Hematopoietic multipotent progenitor cell (in vitro differentiated cells): ENCODE measurements at regions not wholly inside any gene's neighbourhood (a gene's known extent, or its start where the extent isn't known, plus 50 kb on each side); places are given as distances from the start of the nearest gene placed in this dataset.
"Not testable (repeated sequence)": the region's sequence is repeated elsewhere in the genome, so short reads cannot be mapped to it uniquely, and the experiment has no call there.

Source experiments
- DNase-seq, 3 donors: peaks; one replicate each; pipeline ENCODE4 v3.0.0-alpha.2; 2011 to 2015; ENCODE audit warnings: low read depth in 2 of 3, low spot score in 2 of 3

DNA sequence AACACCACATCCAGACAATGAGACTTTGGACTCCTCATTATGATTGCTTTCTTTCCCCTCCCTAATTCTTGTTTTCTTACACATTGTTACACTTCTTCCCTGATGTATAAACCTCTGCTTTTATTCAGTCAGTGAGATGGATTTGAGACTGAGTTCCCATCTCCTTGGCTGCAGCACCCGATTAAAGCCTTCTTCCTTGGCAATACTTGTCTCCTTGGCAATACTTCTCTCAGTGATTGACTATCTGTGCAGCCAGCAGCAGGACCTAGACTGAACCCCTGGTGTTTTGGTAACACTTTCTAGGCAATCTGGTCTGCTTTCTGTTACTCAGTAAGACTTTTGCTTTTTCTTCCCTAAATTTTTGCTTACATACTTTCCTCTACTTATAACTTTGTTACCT lies 492.8 kb upstream of the SMC2 start:
- DNase-seq = no peak

DNA sequence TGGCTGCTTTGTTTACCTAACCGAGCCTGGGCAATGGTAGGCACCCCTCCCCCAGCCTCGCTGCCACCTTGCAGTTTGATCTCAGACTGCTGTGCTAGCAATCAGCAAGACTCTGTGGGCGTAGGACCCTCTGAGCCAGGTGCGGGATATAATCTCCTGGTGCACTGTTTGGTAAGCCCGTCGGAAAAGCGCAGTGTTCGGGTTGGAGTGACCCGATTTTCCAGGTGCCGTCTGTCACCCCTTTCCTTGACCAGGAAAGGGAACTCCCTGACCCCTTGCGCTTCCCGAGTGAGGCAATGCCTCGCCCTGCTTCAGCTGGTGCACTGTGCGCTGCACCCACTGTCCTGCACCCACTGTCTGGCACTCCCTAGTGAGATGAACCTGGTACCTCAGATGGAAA lies 482.2 kb upstream of the SMC2 start:
- DNase-seq = not testable (repeated sequence)

DNA sequence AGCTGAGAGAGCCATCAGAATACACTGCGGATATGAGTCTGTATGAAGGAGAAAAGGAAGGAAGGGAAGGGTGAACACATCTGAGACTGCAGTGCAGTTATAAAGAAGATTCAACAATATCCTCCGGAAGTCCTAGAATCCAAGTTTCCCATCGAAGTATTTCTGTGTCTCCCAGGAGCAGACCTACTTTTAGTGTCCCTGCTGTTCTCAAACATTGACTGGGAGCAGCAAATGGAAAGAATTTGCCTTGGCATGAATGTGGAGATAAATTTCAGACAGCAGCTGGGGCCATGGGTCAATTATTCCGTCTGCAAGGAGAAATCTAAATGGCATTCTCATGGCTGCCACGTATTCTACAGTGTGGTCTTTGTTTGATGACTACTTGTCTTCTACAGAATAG lies 478.1 kb upstream of the SMC2 start:
- no peak for DNase-seq

- DNase-seq = no peak
Measured at GRCh38 chr9:103617046-103617445, 477.1 kb upstream of the SMC2 start.

DNA sequence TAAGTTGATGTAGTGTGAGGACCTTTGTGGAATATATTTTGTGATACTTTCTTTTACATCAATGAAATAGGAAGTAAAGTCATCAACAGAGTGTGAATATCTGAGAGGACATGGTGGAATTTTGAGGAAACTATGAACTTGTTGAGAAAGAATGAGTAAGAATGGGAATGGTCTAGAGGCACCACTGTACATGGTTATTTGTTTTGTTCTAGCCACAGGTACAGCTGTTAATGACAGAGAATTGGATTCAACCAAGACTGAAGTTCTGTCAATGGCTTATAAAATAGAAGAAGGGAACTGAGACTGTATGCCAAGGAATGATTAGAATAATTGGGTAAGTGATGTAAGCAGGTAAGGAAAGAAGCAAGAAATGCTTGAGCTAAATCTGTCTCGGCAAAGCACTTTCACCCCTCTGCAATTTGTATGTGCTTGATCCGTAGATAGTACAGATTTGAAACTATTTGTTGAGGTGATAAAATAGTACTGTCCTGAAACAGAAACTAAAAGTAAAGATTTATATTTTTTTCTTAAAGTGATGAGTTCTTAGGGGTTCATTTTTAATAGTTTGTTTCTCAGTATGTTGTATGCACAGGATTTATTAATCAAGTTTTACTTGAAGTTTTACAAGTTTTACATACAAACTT lies 468.8 kb upstream of the SMC2 start:
- DNase-seq = no peak

- DNase-seq = no peak
Measured at GRCh38 chr9:103627731-103628130, 466.4 kb upstream of the SMC2 start.

GRCh38 chr9:103649086-103649485 lies 445.0 kb upstream of the SMC2 start:
- no peak for DNase-seq

GRCh38 chr9:103658156-103658555 lies 436.0 kb upstream of the SMC2 start:
- no peak for DNase-seq

DNA sequence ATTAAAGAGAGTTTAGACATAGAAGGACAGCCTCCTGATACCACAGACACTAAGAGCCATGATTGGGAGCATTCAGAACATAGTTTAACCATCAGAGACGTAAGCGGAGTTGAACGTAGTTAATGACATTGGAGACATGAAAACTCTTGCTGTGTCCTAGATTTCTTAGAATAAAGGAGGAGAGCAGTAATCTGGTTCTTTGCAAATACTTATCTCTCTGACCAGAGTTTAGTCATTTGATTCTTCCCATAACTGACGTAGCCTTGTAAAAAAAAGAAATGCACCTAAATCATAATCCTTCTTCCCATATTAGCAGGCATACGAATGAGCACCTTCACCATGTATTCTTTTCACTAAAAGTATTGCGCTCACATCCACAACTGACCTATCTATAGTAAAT lies 433.3 kb upstream of the SMC2 start:
- no peak for DNase-seq

DNA sequence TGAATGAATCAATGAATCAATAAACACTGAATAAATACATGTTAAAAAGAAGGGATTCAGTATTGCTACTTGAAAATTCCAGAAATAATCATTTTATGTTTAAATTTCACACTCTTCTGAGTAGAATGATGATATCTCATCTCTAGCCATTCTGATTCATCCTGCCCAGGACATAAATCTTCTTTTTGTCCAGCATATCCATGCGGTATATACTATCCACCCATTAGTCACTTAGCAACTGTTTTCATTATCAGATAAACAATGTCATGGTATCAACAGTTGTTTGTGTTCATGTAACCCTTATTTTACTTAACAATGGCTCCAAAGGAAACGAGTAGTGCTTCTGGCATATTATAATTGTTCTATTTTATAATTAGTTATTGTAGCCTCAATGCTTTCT lies 432.4 kb upstream of the SMC2 start:
- DNase-seq = no peak

GRCh38 chr9:103669296-103669695 lies 424.8 kb upstream of the SMC2 start:
- DNase-seq = no peak

- no peak for DNase-seq
Measured at GRCh38 chr9:103674271-103674670, 419.8 kb upstream of the SMC2 start.

DNA sequence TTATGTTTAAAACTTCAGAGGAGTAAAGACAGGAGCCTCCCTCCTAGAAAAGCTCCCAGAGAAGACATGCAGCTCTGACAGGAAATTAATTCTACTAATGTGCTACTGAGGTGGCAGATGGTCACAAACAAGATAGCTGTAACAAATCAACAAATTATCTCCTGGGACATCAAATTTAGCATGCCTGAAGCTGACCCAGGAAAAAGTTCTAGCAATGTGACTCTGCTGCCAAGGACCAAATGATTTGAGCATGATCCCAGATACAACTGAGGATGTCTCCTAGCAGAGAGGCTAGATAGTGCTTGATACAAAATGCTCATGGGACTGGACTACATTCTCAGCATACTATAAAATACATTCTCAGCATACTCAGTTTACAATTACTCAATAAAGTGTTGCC lies 413.5 kb upstream of the SMC2 start:
- DNase-seq = no peak

GRCh38 chr9:103681435-103681834 lies 412.7 kb upstream of the SMC2 start:
- DNase-seq = no peak

GRCh38 chr9:103700195-103700962 lies 393.7 kb upstream of the SMC2 start:
- DNase-seq = no peak

DNA sequence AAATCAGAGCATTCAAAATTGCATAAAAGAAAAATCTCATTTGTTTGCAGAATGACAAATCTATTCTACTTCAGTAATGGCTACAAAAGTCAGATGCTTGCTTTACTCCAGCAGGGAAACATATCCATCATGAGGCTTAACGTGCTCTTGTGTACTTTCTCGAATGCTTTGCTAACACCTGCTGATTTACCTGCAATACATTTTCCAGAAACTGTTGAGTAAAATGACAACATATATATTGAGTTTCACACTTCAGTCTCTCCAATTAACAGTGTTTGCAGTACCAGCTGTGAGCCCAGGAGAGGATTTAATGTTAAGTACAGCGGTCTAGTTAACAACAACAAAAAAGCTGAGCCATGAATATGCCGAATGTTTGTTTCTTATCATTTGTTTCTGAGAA lies 391.5 kb upstream of the SMC2 start:
- DNase-seq = no peak

DNA sequence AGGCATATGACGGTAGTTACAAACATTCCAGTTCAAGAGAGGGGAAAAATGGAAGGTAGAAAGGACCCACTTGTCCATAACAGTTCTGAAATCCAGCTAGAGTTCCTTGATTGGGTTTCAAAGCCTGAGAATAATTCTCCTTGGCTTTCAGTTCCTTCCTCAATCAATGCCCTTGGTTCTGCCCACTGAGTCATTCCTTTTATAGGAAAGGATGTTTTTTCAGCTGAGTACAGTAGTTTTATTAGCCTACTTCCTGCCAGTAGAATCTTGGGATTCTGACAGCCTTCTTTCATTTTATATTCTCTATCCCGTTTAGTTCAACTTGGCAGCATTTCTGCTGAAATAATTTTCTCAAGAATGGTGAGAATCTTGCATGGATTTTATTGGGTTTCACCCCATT lies 386.9 kb upstream of the SMC2 start:
- DNase-seq = no peak

DNA sequence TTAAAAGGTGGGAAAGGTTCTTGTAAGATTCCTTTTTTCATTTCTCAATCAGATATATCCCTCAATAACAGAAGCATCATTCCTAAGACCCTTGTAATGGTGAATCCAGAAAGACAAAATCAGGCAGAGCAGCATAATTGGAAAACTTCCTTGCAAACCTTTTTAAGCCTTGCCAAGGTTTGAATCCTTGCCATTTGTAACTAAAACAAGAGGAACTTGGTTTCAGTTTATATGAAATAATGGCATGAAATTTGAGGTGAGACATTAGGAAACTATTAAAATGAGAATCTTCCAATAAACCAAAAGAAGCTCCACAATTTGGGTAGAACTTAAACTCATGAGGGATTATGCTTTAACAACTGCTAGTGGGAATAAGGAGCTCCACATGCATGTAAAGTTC lies 384.7 kb upstream of the SMC2 start:
- DNase-seq = no peak

DNA sequence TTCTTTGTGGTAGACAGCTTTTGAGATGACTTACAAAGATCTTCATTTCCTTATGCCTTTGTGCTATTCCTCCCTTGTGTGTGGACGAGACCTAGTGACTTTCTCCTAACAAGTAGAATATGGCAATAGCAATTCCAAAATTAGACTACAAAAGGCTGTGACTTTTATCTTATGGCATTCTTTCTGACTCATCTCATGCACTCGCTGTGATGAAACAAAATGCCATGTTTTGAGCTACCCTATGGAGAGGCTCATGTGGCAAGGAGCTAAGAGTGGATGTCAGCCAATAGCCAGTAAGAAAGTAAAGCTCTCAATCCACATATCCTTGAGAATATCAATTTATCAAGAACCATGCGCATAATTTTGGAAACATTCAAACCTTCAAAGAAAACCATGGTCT lies 380.5 kb upstream of the SMC2 start:
- DNase-seq = no peak

- DNase-seq = no peak
Measured at GRCh38 chr9:103714992-103715391, 379.1 kb upstream of the SMC2 start.

DNA sequence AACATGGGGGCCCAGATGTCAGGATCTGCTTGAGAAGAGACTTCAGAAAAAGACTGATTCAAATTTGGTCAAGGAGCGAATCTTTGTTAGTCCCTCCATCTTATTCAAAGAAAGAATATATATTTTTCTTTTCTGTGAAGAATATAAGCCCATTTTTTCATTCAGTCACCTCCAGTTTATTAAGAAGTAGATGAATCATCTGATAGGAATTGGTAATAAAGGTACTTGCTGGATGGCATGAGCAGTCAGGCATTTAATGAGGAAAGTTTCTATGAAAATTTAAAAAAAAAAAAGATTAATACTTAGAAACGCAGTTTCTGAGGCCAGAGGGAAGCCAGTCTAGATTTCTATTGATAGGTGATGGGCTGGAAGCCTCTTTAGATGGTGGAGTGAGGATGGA lies 373.1 kb upstream of the SMC2 start:
- no peak for DNase-seq

- DNase-seq = no peak
Measured at GRCh38 chr9:103730866-103731265, 363.2 kb upstream of the SMC2 start.

GRCh38 chr9:103731541-103731940 lies 362.6 kb upstream of the SMC2 start:
- DNase-seq = no peak
